ENCODE measurements at regions not wholly inside any gene's neighbourhood (a gene's known extent, or its start where the extent isn't known, plus 50 kb on each side); places are given as distances from the start of the nearest gene placed in this dataset.

DNA sequence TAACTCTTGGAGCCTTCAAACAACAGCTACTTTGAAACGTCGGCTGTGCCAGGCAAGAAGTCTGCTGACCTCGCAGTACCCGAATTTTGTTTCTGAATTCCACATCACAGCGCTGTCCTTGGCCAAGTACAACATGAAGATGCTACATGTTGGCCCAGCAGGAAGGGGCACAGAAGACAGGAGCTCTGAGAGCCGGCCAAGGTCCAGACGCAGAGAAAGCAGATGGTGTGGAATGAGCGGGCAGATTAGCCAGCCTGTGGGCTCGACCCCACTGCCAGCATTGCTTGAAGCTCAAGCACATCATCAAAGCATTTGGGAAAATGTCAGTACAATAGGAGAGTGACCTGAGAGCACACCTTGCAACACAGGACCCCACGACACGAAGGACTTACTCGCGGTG lies 64.5 kb downstream of the FZD10 start:
- H3K23ac ChIP-seq (ENCODE audit: insufficient read length, low read depth, low read length), result no peak overlapping the region
- no peaks in the 10 kb centered on the region for H3K79me1 ChIP-seq (ENCODE audit: insufficient read depth, low read depth, low read length, poor library complexity, severe bottlenecking)
- H3K56ac ChIP-seq (ENCODE audit: insufficient read length, low read depth, low read length), result no peak overlapping the region
- no peak overlapping the region for H2BK15ac ChIP-seq (ENCODE audit: low read depth, low read length)
- no peak overlapping the region for H2BK20ac ChIP-seq (ENCODE audit: low read depth, low read length, poor library complexity, severe bottlenecking)
- no peak overlapping the region for H3K4me3 Mint-ChIP-seq
- H3K4me1 ChIP-seq (ENCODE audit: insufficient read depth, low read length), result peaks cover 1% of the 10 kb centered on the region; the same call in 1 of the 2 replicates
- H3K27ac ChIP-seq (ENCODE audit: insufficient read length, low read depth, low read length), result no peak overlapping the region
- H3K4ac ChIP-seq (ENCODE audit: low read depth, low read length), result no peak overlapping the region
- no peaks in the 10 kb centered on the region for H4K20me1 ChIP-seq (ENCODE audit: control insufficient read depth, insufficient read depth, insufficient read length)
- H3K4me1 Mint-ChIP-seq, result peaks cover 12 to 21% of the 10 kb centered on the region in 2 experiments
- WGBS (ENCODE audit: extremely low coverage, insufficient read length, low lambda C conversion rate), result no CpG with 5 or more reads among the region's 13 CpGs
- no peak overlapping the region for H4K8ac ChIP-seq (replicated peaks; ENCODE audit: insufficient read length, low read depth, low read length)
- no peak overlapping the region for H3K14ac ChIP-seq (ENCODE audit: insufficient read depth, low read length)
- DNase-seq, result no peak
- H3K9me3 Mint-ChIP-seq, result peaks cover 24 to 28% of the 10 kb centered on the region in 2 experiments
- no peak overlapping the region for H2BK120ac ChIP-seq (ENCODE audit: low read depth, low read length, poor library complexity, severe bottlenecking)
- H3K27me3 ChIP-seq (ENCODE audit: insufficient read depth, low read length), result peaks cover 19% of the 10 kb centered on the region; the same call in 1 of the 2 replicates
- no peak overlapping the region for H2BK12ac ChIP-seq (ENCODE audit: insufficient read length, low read depth, low read length)
- H3K4me2 ChIP-seq (ENCODE audit: insufficient read depth, insufficient read length, low read length), result no peak overlapping the region
- H3K27ac Mint-ChIP-seq, result no peak overlapping the region
- H2AFZ ChIP-seq (ENCODE audit: low read length), result no peak overlapping the region
- no peak overlapping the region for H3T11ph ChIP-seq (ENCODE audit: low read length)
- H3K9me3 ChIP-seq (ENCODE audit: control insufficient read depth, low read depth, low read length), result no peaks in the 10 kb centered on the region
- H3K9ac ChIP-seq (ENCODE audit: extremely low read depth, insufficient read length, low read length), result no peak overlapping the region
- H3K36me3 Mint-ChIP-seq (ENCODE audit: insufficient read depth in 1 of 3, low read depth in 3 of 3), result peaks cover 2 to 14% (median 5%) of the 10 kb centered on the region in 3 experiments; a peak in 5 of 7 replicates
- TF ChIP-seq, protein P1, sequence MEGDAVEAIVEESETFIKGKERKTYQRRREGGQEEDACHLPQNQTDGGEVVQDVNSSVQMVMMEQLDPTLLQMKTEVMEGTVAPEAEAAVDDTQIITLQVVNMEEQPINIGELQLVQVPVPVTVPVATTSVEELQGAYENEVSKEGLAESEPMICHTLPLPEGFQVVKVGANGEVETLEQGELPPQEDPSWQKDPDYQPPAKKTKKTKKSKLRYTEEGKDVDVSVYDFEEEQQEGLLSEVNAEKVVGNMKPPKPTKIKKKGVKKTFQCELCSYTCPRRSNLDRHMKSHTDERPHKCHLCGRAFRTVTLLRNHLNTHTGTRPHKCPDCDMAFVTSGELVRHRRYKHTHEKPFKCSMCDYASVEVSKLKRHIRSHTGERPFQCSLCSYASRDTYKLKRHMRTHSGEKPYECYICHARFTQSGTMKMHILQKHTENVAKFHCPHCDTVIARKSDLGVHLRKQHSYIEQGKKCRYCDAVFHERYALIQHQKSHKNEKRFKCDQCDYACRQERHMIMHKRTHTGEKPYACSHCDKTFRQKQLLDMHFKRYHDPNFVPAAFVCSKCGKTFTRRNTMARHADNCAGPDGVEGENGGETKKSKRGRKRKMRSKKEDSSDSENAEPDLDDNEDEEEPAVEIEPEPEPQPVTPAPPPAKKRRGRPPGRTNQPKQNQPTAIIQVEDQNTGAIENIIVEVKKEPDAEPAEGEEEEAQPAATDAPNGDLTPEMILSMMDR (conservative IDR thresholded peaks at IDR 0.05), result no peak
- no peaks in the 10 kb centered on the region for H3K23me2 ChIP-seq (ENCODE audit: insufficient read length, low read depth, low read length, poor library complexity, severe bottlenecking)
- H3K18ac ChIP-seq (ENCODE audit: insufficient read length, low read depth, low read length), result no peak overlapping the region
- H3K27me3 Mint-ChIP-seq (ENCODE audit: low read depth), result peaks cover 13% of the 10 kb centered on the region
- H2BK5ac ChIP-seq (ENCODE audit: insufficient read length, low read length), result no peak overlapping the region
- H4K5ac ChIP-seq (ENCODE audit: insufficient read length, low read depth, low read length), result no peak overlapping the region
- H3K79me2 ChIP-seq (ENCODE audit: insufficient read depth, low read length), result no peaks in the 10 kb centered on the region
- H2AK5ac ChIP-seq (ENCODE audit: insufficient read length, low read length), result no peak overlapping the region
- H4K91ac ChIP-seq (ENCODE audit: insufficient read length, low read depth, low read length), result no peak overlapping the region

Measured in H9 (cell line).